GM12872 (cell line): ENCODE measurements at regions not wholly inside any gene's neighbourhood (a gene's known extent, or its start where the extent isn't known, plus 50 kb on each side); places are given as distances from the start of the nearest gene placed in this dataset.

Experiments
- CTCF ChIP-seq: IDR thresholded peaks from 3 replicates; pipeline ENCODE4 v1.5.1; 2011; ENCODE audit warnings: low read depth, mild to moderate bottlenecking, low read length, moderate library complexity; ENCODE audit not compliant: insufficient read depth

- no peak for TF ChIP-seq CTCF
These were observed 219.0 kb downstream of the RWDD3 start for GRCh38 chr1:95453053-95453452.

DNA sequence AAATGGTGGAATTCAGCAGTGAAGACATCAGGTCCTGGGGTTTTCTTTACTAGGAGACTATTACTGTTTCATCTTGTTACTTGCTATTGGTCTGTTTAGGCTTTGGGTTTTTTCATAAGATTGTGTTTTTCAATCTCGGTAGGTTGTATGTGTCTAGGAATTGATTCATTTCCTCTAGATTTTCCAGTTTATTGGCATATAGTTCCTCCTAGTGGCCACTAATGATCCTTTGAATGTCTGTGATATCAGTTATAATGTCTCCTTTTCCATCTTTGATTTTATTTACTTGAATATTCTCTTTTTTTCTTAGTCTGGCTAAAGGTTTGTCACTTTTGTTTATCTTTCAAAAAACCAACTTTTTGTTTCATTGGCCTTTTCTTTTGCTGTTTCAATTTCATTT is 233.0 kb downstream of the RWDD3 start:
- TF ChIP-seq CTCF, result no peak

- no peak for TF ChIP-seq CTCF
These were observed 241.9 kb downstream of the RWDD3 start for GRCh38 chr1:95475686-95476457.

DNA sequence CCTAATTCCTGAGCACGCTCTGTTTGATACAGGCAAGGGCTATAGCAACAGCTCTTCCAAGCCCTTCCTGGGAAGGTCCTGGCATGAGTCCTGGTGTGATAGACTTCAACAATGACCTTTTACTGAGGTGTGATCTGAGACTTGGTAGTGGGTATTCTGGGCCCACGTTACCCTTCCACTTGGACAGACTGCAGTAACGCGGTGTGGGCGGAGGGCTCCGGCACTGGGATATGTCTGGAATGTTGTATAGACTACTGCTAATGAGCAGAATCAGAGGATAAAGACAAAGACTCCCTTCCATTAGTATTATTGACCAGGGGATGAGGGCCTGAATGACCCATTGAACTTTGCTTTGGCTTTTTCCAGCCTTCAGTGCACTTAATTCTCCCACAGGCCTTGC is 262.3 kb downstream of the RWDD3 start:
- TF ChIP-seq CTCF, result no peak

DNA sequence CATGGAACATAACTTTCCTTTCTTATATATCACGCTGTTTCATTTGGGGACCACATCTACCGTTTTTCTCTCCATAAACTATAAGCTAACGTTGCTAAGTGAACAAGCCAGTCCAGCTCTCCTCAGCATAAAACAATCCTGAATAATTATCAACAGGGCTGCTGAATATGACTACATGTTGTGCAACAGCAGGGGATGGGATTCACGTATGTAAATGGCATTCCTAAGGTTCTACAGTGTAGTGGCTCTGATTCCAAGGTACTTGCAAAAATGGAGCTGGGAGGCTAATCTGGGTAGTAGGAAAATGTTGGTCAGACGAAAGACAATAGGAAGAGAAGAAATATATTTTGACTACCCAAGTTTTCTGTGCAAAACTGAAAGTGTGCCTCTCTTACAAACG is 262.8 kb downstream of the RWDD3 start:
- no peak for TF ChIP-seq CTCF

GRCh38 chr1:95497566-95497965 is 263.6 kb downstream of the RWDD3 start:
- no peak for TF ChIP-seq CTCF

DNA sequence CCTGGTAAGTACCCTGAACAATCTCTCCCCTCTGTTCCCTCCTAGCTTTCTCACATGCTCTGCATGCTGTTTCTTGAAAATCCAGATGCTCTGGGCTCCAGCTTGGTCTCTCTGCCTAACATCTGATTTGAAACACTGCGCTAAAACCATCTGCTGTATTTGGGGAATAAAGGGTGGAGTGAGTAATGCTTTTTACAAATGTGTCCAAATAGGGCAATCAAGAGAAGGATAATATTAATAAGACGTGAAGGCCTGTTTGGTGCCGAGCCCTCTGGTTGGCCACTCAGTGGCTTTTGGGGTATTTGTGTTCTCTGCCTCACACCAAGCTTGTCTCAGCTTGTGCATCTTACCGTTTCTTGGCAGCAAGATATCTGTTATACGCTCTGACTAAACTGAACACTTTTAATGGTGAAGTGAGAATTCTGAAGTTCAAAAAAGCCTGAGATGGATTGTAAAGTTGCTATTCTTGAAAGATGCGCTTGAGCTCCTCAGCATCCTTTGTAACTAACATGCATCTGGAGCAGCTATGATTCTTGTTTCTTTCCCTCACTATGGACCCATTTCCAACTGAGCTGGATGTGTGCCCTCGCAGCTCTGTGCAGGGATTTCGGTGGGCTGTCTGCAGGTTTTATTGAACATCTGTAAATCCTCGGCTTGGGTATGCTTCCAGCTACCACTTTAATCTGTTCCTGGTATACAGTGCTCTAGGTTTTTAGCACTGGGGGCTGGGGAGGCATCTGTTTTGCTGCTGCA is 269.4 kb downstream of the RWDD3 start:
- TF ChIP-seq CTCF, result no peak
